ENCODE measurements at regions not wholly inside any gene's neighbourhood (a gene's known extent, or its start where the extent isn't known, plus 50 kb on each side); places are given as distances from the start of the nearest gene placed in this dataset.

DNA sequence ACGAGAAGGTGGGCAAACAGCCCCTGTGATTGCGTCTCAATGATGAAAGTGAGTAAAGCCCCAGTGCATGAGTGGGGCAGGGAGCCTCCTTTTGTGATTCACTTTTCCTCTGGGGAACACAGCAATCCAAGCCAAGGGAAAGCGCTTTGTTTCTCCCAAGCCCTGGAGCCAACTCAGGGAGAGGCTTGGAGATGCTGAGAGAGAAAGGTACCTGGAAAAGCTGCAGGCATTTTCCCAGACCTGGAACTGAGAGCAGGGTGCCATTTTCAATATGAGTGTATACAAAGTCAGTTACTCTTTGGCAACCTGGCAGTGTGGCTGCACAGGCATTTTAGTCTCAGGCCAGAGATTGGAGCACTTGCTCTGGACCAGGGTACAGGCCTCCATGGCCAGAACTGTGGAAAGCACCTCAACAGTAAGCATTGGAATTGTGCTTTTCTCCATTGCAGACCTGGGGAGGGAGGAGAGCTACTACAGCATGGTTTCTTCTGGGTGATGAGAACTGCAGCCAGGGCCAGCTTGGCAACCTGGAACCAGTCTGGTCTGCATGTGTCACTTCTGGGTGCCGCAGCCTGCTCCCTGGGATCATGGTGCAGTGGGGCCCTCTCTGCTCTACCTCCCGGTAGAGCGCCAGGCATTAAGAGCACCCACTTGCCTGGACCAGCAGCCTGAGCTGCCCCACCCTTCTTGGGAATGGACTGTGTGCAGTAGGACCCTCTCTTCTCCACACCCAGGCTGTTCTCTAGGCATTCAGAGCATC is 89.0 kb upstream of the CDH5 start:
- Mint-ChIP-seq H3K27me3 (peaks cover 7% of the 10 kb centered on the region), H3K36me3 (no peaks in the 10 kb centered on the region), H3K27ac (no peak overlapping the region), H3K4me1 (no peaks in the 10 kb centered on the region), H3K9me3 (peaks cover 12% of the 10 kb centered on the region), H3K4me3 (no peak overlapping the region)
- ATAC-seq (ENCODE audit: low read depth) (no peak), DNase-seq (ENCODE audit: low spot score in 2 of 2) (no peak)

DNA sequence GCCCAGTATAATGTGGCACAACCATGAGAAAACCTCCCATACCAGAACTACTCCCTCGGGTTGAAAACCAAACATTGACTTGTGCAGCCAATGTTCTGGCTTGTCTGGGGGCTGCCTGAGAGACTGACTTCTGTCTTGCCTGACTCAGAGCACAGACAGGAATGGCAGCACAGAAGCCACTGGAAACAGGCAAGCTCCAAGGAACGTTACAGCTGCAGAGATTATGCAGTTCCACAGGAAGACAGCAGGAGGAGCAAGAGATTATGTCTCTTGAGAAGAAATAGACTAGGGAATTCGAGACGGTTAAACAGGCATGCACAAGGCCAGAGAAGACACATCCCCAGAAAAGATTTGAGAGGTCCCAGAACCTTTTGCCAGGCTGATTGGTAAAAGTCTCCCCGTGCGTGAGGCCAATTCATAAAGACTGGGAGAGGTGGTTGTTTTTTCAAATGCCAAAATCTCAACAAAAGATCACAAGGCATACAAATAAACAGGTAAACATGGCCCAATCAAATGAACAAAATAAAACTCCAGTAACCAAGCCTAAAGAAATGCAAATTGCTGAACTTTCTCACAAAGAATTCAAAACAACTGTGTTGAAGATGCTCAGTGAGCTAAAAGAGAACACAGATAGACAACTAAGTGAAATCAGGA is 90.6 kb upstream of the CDH5 start:
- Mint-ChIP-seq H3K36me3 (no peaks in the 10 kb centered on the region), H3K27ac (no peak overlapping the region), H3K4me3 (no peak overlapping the region), H3K27me3 (peaks cover 10% of the 10 kb centered on the region), H3K9me3 (peaks cover 12% of the 10 kb centered on the region), H3K4me1 (no peaks in the 10 kb centered on the region)
- DNase-seq (ENCODE audit: low spot score in 2 of 2) = no peak
- ATAC-seq (ENCODE audit: low read depth) = no peak

- DNase-seq (ENCODE audit: low spot score in 2 of 2) (no peak), ATAC-seq (ENCODE audit: low read depth) (no peak)
- Mint-ChIP-seq H3K4me3 (no peak overlapping the region), H3K36me3 (no peaks in the 10 kb centered on the region), H3K27ac (no peak overlapping the region), H3K4me1 (peaks cover 2% of the 10 kb centered on the region), H3K27me3 (peaks cover 12% of the 10 kb centered on the region), H3K9me3 (peaks cover 7% of the 10 kb centered on the region)
These were observed 92.0 kb upstream of the CDH5 start for GRCh38 chr16:66274335-66275110.

DNA sequence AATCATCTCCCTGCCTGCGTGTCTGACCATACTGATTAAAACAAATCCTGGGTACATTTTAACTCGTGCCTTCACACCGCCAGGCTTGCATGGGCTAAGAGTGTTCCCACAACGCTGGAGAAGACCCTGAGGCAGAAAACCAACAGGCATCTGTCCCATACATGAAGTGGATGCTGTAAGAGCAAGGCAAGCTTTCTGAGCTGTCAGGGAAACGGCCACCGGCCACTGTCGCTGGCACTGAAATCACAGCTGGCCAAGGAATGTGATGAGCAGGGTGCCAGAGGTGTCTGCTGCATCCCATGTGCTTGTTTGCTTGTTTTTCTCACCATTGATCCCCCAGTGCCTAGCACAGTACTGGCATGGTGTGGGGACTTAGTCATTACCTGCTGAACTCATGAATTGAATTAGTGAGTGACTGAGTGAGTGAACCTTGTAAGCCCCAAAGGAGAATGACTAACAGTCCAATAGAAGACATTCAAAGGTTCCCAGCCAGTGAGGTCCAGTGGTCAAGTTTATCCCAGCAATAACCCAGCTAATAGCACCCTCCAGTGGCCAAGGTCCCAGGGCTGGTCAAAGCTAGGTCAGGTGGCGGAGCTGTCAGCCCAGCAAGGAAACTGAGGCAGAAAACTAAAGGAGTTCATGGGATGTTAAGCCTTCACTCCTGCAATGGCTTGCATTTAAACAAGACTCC is 92.7 kb upstream of the CDH5 start:
- ATAC-seq (ENCODE audit: low read depth) (no peak), DNase-seq (ENCODE audit: low spot score in 2 of 2) (no peak)
- H3K9me3 Mint-ChIP-seq = peaks cover 7% of the 10 kb centered on the region
- no peaks in the 10 kb centered on the region for H3K36me3 Mint-ChIP-seq
- peaks cover 14% of the 10 kb centered on the region for H3K27me3 Mint-ChIP-seq
- H3K4me1 Mint-ChIP-seq = peaks cover 2% of the 10 kb centered on the region
- H3K27ac Mint-ChIP-seq = no peak overlapping the region
- no peak overlapping the region for H3K4me3 Mint-ChIP-seq

DNA sequence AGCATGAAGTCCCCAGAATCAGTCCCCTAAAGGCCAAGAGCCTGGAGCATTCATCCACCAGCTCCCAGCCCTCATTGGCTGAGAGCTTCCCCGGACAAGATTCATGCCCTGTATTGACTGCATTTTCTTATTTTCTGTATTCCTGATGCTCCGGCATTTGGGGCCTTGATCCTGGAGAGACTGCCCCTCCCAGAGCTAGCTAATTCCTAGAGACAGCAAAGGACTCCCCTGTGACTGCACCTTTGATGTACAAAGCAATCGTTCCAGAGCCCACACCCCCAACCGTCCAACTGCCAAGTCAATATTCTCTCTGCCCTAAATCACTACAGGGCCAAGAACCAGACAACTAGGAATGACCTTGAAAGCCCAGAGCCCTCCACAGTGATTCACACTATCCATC is 93.4 kb upstream of the CDH5 start:
- H3K9me3 Mint-ChIP-seq = peaks cover 3% of the 10 kb centered on the region
- no peak overlapping the region for H3K4me3 Mint-ChIP-seq
- DNase-seq (ENCODE audit: low spot score in 2 of 2) (no peak), ATAC-seq (ENCODE audit: low read depth) (no peak)
- H3K4me1 Mint-ChIP-seq = peaks cover 2% of the 10 kb centered on the region
- peaks cover 12% of the 10 kb centered on the region for H3K27me3 Mint-ChIP-seq
- no peak overlapping the region for H3K27ac Mint-ChIP-seq
- no peaks in the 10 kb centered on the region for H3K36me3 Mint-ChIP-seq

DNA sequence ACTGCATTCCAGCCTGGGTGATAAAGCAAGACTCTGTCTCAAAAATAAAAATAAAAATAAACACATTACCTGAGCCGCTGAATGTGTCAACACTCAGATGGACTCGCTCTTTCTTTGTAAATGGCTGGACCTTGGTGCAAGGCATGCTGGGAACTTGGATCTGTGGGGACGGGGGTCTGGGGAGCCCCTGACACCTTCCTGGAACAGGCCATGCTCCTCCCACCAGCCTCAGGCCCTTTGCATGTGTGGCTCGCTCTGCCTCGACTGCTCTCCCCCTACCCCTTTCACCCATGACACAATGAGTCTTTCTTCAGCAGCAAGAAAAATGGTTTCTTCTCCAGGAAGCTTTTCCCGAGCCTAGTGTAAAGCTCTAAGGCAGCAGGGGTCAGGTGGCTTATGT is 94.0 kb upstream of the CDH5 start:
- ATAC-seq (ENCODE audit: low read depth) (no peak), DNase-seq (ENCODE audit: low spot score in 2 of 2) (no peak)
- Mint-ChIP-seq H3K4me1 (peaks cover 2% of the 10 kb centered on the region), H3K9me3 (peaks cover 3% of the 10 kb centered on the region), H3K4me3 (no peak overlapping the region), H3K27me3 (peaks cover 16% of the 10 kb centered on the region), H3K36me3 (no peaks in the 10 kb centered on the region), H3K27ac (no peak overlapping the region)

GRCh38 chr16:66271074-66272060 is 95.1 kb upstream of the CDH5 start:
- peaks cover 16% of the 10 kb centered on the region for H3K27me3 Mint-ChIP-seq
- no peak for ATAC-seq (ENCODE audit: low read depth)
- peaks cover 3% of the 10 kb centered on the region for H3K9me3 Mint-ChIP-seq
- DNase-seq (ENCODE audit: low spot score in 2 of 2) = no peak
- no peak overlapping the region for H3K27ac Mint-ChIP-seq
- H3K4me1 Mint-ChIP-seq = peaks cover 2% of the 10 kb centered on the region
- no peaks in the 10 kb centered on the region for H3K36me3 Mint-ChIP-seq
- no peak overlapping the region for H3K4me3 Mint-ChIP-seq

- ATAC-seq (ENCODE audit: low read depth) (peak; percentile 27), DNase-seq (ENCODE audit: low spot score in 2 of 2) (peak; percentile 33 to 42)
- H3K9me3 Mint-ChIP-seq = peaks cover 1% of the 10 kb centered on the region
- H3K36me3 Mint-ChIP-seq = no peaks in the 10 kb centered on the region
- no peak overlapping the region for H3K4me3 Mint-ChIP-seq
- no peak overlapping the region for H3K27ac Mint-ChIP-seq
- peaks cover 2% of the 10 kb centered on the region for H3K4me1 Mint-ChIP-seq
- H3K27me3 Mint-ChIP-seq = peaks cover 18% of the 10 kb centered on the region
These were observed 96.1 kb upstream of the CDH5 start for GRCh38 chr16:66270333-66270927.

- peaks cover 18% of the 10 kb centered on the region for H3K27me3 Mint-ChIP-seq
- H3K9me3 Mint-ChIP-seq = no peaks in the 10 kb centered on the region
- H3K36me3 Mint-ChIP-seq = no peaks in the 10 kb centered on the region
- ATAC-seq (ENCODE audit: low read depth) (no peak), DNase-seq (ENCODE audit: low spot score in 2 of 2) (no peak)
- H3K4me1 Mint-ChIP-seq = peaks cover 2% of the 10 kb centered on the region
- H3K4me3 Mint-ChIP-seq = no peak overlapping the region
- no peak overlapping the region for H3K27ac Mint-ChIP-seq
These were observed 96.7 kb upstream of the CDH5 start for GRCh38 chr16:66269617-66270332.

GRCh38 chr16:66267292-66268014 is 99.0 kb upstream of the CDH5 start:
- H3K4me3 Mint-ChIP-seq = no peak overlapping the region

GRCh38 chr16:66266436-66267291 is 99.8 kb upstream of the CDH5 start:
- no peaks in the 10 kb centered on the region for H3K36me3 Mint-ChIP-seq
- peaks cover 2% of the 10 kb centered on the region for H3K4me1 Mint-ChIP-seq
- ATAC-seq (ENCODE audit: low read depth) = no peak
- H3K4me3 Mint-ChIP-seq = no peak overlapping the region
- no peak for DNase-seq (ENCODE audit: low spot score in 2 of 2)
- no peak overlapping the region for H3K27ac Mint-ChIP-seq
- no peaks in the 10 kb centered on the region for H3K9me3 Mint-ChIP-seq
- H3K27me3 Mint-ChIP-seq = peaks cover 22% of the 10 kb centered on the region

More at GRCh38 chr16:66267292-66268014, 99.0 kb upstream of the CDH5 start:
- Mint-ChIP-seq H3K4me1 (peaks cover 2% of the 10 kb centered on the region), H3K36me3 (no peaks in the 10 kb centered on the region), H3K9me3 (no peaks in the 10 kb centered on the region), H3K27ac (no peak overlapping the region), H3K27me3 (peaks cover 21% of the 10 kb centered on the region)
- DNase-seq (ENCODE audit: low spot score in 2 of 2) (no peak), ATAC-seq (ENCODE audit: low read depth) (no peak)
